ENCODE measurements at regions not wholly inside any gene's neighbourhood (a gene's known extent, or its start where the extent isn't known, plus 50 kb on each side); places are given as distances from the start of the nearest gene placed in this dataset.

DNA sequence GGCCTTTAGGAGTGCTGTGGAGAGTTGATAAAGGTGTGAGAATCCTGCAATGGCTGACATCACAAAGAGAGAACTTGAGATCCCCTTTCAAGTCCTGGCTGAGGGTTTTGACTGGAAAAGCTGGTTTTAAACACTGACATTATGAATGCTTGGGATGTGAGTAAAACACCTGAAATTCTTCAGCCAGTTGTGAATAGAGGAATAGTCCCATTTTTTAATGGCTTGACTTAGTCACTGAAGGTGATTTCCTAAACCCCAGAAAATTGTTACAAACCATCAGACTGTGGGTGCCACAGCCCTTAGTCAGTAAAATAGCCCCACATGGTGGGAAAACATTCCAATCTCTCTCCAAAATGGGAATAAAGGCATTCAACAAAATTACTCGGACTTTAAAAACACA is 107.7 kb upstream of the LMO4 start:
- no peak overlapping the region for H3K4me3 ChIP-seq (ENCODE audit: low read depth, low read length)
- no peak for DNase-seq (ENCODE audit: low read depth)
- TF ChIP-seq, protein P1, sequence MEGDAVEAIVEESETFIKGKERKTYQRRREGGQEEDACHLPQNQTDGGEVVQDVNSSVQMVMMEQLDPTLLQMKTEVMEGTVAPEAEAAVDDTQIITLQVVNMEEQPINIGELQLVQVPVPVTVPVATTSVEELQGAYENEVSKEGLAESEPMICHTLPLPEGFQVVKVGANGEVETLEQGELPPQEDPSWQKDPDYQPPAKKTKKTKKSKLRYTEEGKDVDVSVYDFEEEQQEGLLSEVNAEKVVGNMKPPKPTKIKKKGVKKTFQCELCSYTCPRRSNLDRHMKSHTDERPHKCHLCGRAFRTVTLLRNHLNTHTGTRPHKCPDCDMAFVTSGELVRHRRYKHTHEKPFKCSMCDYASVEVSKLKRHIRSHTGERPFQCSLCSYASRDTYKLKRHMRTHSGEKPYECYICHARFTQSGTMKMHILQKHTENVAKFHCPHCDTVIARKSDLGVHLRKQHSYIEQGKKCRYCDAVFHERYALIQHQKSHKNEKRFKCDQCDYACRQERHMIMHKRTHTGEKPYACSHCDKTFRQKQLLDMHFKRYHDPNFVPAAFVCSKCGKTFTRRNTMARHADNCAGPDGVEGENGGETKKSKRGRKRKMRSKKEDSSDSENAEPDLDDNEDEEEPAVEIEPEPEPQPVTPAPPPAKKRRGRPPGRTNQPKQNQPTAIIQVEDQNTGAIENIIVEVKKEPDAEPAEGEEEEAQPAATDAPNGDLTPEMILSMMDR (IDR thresholded peaks at IDR 0.05; ENCODE audit: low read depth, low read length, missing control alignments), result no peak
- in situ Hi-C loops (cut with HindIII; ENCODE audit: low sequenced_read_pairs), result no loop called here

DNA sequence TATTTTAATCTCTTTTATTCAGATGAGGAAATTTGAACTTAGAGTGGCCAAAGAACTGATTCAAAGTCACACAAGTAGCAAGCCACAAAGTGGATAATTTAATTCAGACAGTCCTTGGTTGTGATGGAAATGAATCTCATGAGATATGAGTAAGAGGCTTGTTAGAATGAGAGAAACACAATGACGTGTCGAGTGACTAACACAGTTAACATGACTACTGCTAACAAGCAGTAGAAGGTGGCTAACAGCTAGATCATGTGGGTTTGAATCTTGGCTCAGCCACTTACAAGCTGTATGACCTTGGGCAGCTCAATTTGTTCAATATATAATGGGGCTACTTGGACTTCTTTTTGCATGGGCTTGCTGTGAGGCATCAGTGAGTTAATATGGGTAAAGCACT is 104.5 kb upstream of the LMO4 start:
- TF ChIP-seq, protein P1 (IDR thresholded peaks at IDR 0.05; ENCODE audit: low read depth, low read length, missing control alignments), result no peak
- DNase-seq (ENCODE audit: low read depth), result peak; percentile 98
- in situ Hi-C loops (cut with HindIII; ENCODE audit: low sequenced_read_pairs), result no loop called here
- H3K4me3 ChIP-seq (ENCODE audit: low read depth, low read length), result no peak overlapping the region

DNA sequence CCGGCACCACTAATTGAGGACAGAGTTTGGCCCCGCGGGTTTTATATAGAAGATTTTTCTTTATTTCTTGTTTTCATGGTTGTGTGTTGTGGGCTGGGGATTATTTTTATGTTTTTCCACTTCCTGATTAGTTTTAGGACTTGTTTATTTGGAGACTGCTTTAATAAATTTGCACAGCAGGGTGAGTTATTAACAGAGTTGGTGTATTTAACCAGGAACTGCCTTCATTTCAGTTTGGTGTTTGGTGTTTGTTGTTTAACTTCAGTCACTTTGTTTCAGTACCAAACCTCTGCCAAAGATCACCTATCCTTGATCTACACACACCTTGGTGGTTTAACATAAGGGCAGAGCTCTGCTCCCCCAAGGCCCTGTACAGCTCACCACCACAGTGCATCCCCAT is 103.5 kb upstream of the LMO4 start:
- in situ Hi-C loops (cut with HindIII; ENCODE audit: low sequenced_read_pairs), result no loop called here

DNA sequence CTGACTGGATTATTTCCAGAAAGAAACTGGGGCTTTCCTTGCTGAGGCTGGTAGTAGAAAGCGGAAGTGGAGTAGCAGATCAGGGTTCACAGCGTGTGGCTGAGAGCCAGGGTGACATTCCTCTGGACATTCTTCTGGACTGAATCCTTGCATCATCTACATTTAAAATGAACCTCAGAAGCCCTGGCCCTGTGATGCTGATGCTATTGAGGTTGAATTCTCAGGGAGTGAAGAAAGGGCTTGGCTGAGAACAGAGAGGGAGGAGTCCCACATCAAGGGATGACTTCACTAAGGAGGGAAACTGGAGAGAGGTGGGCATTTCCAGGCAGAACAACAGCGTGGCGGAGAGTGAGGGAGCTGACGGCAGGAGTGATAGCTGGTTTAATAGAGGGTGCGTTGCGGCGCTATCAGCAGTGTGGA is 102.3 kb upstream of the LMO4 start:
- peak; percentile 99 for DNase-seq (ENCODE audit: low read depth)
- TF ChIP-seq, protein P1 (IDR thresholded peaks at IDR 0.05; ENCODE audit: low read depth, low read length, missing control alignments), result no peak
- in situ Hi-C loops (cut with HindIII; ENCODE audit: low sequenced_read_pairs), result no loop called here
- H3K4me3 ChIP-seq (ENCODE audit: low read depth, low read length), result no peak overlapping the region

More for the DNA sequence above, 103.5 kb upstream of the LMO4 start:
- H3K4me3 ChIP-seq (ENCODE audit: low read depth, low read length), result no peak overlapping the region
- DNase-seq (ENCODE audit: low read depth), result no peak
- TF ChIP-seq, protein P1 (IDR thresholded peaks at IDR 0.05; ENCODE audit: low read depth, low read length, missing control alignments), result no peak

DNA sequence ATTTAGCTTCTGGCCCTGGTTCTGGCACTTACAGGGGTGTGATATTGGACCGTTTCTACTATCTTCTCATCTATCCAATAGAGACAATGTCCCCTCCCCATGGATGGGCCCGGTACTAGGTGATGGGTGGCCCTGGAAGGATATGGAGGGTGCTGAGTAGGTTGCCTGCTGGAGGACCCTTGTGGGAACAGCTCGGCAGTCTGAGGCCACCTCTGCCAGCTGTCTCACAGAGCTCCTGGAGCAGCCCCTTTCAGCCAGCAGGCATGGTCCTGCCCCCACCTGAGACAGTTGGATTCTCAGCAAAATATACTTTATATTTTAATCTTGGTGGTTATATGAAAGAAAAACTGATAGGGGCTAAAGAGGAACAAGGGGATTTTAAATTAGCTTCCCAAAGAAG is 101.0 kb upstream of the LMO4 start:
- no peak for DNase-seq (ENCODE audit: low read depth)
- H3K4me3 ChIP-seq (ENCODE audit: low read depth, low read length), result no peak overlapping the region
- in situ Hi-C loops (cut with HindIII; ENCODE audit: low sequenced_read_pairs), result no loop called here
- TF ChIP-seq, protein P1 (IDR thresholded peaks at IDR 0.05; ENCODE audit: low read depth, low read length, missing control alignments), result no peak

DNA sequence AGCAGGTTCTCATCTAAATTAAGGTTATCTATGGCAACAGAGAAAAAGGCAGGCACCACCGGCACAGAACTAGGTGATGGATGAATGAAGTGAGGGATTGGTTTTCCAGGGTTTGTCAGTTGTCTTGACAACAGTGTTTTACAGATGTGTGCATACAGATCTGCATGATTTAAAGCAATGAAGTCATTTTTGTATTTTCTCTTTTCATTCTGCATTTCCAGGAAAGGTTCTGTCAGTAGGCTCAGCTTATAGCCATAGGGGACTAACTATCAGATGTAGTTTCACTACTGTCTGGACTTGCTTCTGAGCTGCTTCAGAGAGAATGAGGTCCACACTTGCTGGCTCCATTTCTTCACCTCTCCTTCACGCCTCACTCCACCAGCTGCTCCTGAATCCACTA is 98.2 kb upstream of the LMO4 start:
- TF ChIP-seq, protein P1 (IDR thresholded peaks at IDR 0.05; ENCODE audit: low read depth, low read length, missing control alignments), result no peak
- no peak overlapping the region for H3K4me3 ChIP-seq (ENCODE audit: low read depth, low read length)
- no peak for DNase-seq (ENCODE audit: low read depth)
- in situ Hi-C loops (cut with HindIII; ENCODE audit: low sequenced_read_pairs), result no loop called here

Data from astrocyte of the cerebellum (primary cell).